ENCODE measurements at regions not wholly inside any gene's neighbourhood (a gene's known extent, or its start where the extent isn't known, plus 50 kb on each side); places are given as distances from the start of the nearest gene placed in this dataset.
"Not testable (repeated sequence)": the region's sequence is repeated elsewhere in the genome, so short reads cannot be mapped to it uniquely, and the experiment has no call there.

DNA sequence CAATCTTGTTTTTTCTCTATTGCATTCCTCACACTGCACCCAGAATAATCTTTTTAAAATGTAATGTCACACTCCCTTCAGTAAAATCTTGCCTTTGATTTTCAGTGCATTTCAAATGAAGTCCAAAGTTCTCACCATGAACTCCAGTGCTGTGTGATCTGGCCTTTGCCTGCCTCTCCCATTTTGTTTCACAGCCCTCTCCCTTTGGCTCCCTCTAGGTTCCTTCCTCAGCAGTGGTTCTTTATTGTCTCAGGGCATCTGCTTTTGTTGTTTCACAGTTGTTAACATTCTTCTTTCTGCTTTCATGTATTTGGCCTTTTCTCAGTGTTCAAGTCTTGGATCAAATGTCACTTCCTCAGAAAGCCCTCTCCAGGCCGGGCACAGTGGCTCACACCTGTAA lies 84.5 kb upstream of the AMN1 start:
- intact Hi-C loops (cut with DNase I): no loop called here
- Histone ChIP-seq H3K9ac (ENCODE audit: low read length in 3 of 3) (no peak overlapping the region), H3K27me3 (ENCODE audit: control insufficient read depth, insufficient read depth, low read length) (no peaks in the 10 kb centered on the region), H3K9me3 (ENCODE audit: control insufficient read depth in 2 of 3, insufficient read depth in 1 of 3, low read length in 3 of 3) (no peaks in the 10 kb centered on the region), H3K27ac (ENCODE audit: low read depth in 2 of 2, low read length in 2 of 2) (no peak overlapping the region), H3K4me3 (ENCODE audit: low read length in 3 of 3) (no peak overlapping the region), H3K4me1 (ENCODE audit: control insufficient read depth in 2 of 3, insufficient read depth in 2 of 3, low read depth in 1 of 3, low read length in 3 of 3) (no peaks in the 10 kb centered on the region), H3K36me3 (ENCODE audit: control insufficient read depth in 2 of 3, insufficient read depth in 3 of 3, low read length in 3 of 3) (no peaks in the 10 kb centered on the region)
- FAIRE-seq: peak; percentile 15
- TF ChIP-seq, protein P1, sequence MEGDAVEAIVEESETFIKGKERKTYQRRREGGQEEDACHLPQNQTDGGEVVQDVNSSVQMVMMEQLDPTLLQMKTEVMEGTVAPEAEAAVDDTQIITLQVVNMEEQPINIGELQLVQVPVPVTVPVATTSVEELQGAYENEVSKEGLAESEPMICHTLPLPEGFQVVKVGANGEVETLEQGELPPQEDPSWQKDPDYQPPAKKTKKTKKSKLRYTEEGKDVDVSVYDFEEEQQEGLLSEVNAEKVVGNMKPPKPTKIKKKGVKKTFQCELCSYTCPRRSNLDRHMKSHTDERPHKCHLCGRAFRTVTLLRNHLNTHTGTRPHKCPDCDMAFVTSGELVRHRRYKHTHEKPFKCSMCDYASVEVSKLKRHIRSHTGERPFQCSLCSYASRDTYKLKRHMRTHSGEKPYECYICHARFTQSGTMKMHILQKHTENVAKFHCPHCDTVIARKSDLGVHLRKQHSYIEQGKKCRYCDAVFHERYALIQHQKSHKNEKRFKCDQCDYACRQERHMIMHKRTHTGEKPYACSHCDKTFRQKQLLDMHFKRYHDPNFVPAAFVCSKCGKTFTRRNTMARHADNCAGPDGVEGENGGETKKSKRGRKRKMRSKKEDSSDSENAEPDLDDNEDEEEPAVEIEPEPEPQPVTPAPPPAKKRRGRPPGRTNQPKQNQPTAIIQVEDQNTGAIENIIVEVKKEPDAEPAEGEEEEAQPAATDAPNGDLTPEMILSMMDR (IDR thresholded peaks at IDR 0.05; ENCODE audit: borderline replicate concordance, extremely low read depth, insufficient read depth): peak; percentile 22
- DNase-seq: peak in 1 of 5 donors; percentile 34

DNA sequence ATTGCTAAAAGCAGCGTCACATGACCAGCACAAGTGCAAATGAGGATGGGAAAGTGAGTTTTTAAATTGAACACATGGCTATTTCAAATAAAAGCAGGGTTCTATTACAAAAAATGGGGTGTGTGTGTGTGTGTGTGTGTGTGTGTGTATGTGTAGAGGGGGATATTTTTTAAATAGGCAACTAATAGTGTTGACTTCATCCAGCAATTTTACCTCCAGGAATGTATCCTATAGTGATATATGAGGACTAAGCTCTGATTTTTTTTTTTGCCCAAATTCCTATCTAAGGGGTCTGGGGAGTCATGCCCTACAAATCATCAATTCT lies 78.9 kb upstream of the AMN1 start:
- Histone ChIP-seq H3K9ac (ENCODE audit: low read length in 3 of 3) (no peak overlapping the region), H3K4me3 (ENCODE audit: low read length in 3 of 3) (no peak overlapping the region), H3K36me3 (ENCODE audit: control insufficient read depth in 2 of 3, insufficient read depth in 3 of 3, low read length in 3 of 3) (no peaks in the 10 kb centered on the region), H3K27me3 (ENCODE audit: control insufficient read depth, insufficient read depth, low read length) (no peaks in the 10 kb centered on the region), H3K9me3 (ENCODE audit: control insufficient read depth in 2 of 3, insufficient read depth in 1 of 3, low read length in 3 of 3) (no peaks in the 10 kb centered on the region), H3K4me1 (ENCODE audit: control insufficient read depth in 2 of 3, insufficient read depth in 2 of 3, low read depth in 1 of 3, low read length in 3 of 3) (no peaks in the 10 kb centered on the region), H3K27ac (ENCODE audit: low read depth in 2 of 2, low read length in 2 of 2) (no peak overlapping the region)
- intact Hi-C loops (cut with DNase I): no loop called here
- no peak for DNase-seq
- FAIRE-seq: no peak
- TF ChIP-seq, protein P1 (IDR thresholded peaks at IDR 0.05; ENCODE audit: borderline replicate concordance, extremely low read depth, insufficient read depth): no peak

DNA sequence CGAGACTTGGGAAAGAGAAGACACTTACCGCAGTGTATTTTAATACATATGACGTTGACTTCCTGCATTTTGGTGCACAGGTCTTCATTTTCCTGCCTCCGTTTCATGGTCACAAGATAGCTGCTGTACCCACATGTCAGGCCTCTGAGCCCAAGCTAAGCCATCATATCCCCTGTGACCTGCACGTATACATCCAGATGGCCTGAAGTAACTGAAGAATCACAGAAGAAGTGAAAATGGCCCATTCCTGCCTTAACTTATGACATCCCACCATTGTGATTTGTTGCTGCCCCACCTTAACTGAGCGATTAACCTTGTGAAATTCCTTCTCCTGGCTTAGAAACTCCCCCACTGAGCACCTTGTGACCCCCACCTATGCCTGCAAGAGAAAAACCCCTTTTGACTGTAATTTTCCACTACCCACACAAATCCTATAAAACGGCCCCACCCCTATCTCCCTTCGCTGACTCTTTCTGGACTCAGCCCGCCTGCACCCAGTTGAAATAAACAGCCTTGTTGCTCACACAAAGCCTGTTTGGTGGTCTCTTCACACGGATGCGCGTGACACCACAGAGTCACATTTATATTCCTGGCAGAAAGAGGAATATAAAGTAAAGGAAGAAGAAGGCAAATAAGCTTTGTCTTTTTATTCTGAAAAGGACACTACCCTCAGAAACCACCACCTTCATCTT lies 78.4 kb upstream of the AMN1 start:
- H3K4me3 ChIP-seq (ENCODE audit: low read length in 3 of 3); H3K4me1 ChIP-seq (ENCODE audit: control insufficient read depth in 2 of 3, insufficient read depth in 2 of 3, low read depth in 1 of 3, low read length in 3 of 3); intact Hi-C loops (cut with DNase I); H3K9ac ChIP-seq (ENCODE audit: low read length in 3 of 3); H3K27me3 ChIP-seq (ENCODE audit: control insufficient read depth, insufficient read depth, low read length); DNase-seq; FAIRE-seq; H3K9me3 ChIP-seq (ENCODE audit: control insufficient read depth in 2 of 3, insufficient read depth in 1 of 3, low read length in 3 of 3); H3K27ac ChIP-seq (ENCODE audit: low read depth in 2 of 2, low read length in 2 of 2); H3K36me3 ChIP-seq (ENCODE audit: control insufficient read depth in 2 of 3, insufficient read depth in 3 of 3, low read length in 3 of 3): not testable (repeated sequence)

DNA sequence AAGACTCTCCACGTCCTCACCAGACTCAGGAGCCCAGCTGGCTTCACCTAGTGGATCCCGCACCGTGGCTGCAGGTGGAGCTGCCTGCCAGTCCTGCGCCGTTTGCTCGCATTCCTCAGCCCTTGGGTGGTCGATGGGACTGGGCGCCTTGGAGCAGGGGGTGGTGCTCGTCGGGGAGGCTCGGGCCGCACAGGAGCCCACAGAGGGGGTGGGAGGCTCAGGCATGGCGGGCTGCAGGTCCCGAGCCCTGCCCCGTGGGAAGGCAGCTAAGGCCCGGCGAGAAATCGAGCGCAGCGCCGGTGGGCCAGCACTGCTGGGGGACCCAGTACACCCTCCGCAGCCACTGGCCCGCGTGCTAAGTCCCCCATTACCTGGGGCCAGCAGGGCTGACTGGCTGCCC lies 76.9 kb upstream of the AMN1 start:
- H3K36me3 ChIP-seq (ENCODE audit: control insufficient read depth in 2 of 3, insufficient read depth in 3 of 3, low read length in 3 of 3); DNase-seq; H3K9me3 ChIP-seq (ENCODE audit: control insufficient read depth in 2 of 3, insufficient read depth in 1 of 3, low read length in 3 of 3); H3K27me3 ChIP-seq (ENCODE audit: control insufficient read depth, insufficient read depth, low read length); H3K27ac ChIP-seq (ENCODE audit: low read depth in 2 of 2, low read length in 2 of 2); H3K4me3 ChIP-seq (ENCODE audit: low read length in 3 of 3); FAIRE-seq; H3K9ac ChIP-seq (ENCODE audit: low read length in 3 of 3); intact Hi-C loops (cut with DNase I); H3K4me1 ChIP-seq (ENCODE audit: control insufficient read depth in 2 of 3, insufficient read depth in 2 of 3, low read depth in 1 of 3, low read length in 3 of 3): not testable (repeated sequence)

DNA sequence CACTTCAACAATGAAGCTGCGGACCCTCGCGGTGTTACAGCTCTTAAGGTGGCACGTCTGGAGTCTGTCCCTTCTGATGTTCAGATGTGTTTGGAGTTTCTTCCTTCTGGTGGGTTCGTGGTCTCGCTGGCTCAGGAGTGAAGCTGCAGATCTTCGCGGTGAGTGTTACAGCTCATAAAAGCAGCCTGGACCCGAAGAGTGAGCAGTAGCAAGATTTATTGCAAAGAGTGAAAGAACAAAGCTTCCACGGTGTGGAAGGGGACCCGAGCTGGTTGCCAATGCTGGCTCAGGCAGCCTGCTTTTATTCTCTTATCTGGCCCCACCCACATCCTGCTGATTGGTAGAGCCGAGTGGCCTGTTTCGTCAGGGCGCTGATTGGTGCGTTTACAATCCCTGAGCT lies 75.9 kb upstream of the AMN1 start:
- H3K9me3 ChIP-seq (ENCODE audit: control insufficient read depth in 2 of 3, insufficient read depth in 1 of 3, low read length in 3 of 3); H3K4me3 ChIP-seq (ENCODE audit: low read length in 3 of 3); H3K27me3 ChIP-seq (ENCODE audit: control insufficient read depth, insufficient read depth, low read length); H3K4me1 ChIP-seq (ENCODE audit: control insufficient read depth in 2 of 3, insufficient read depth in 2 of 3, low read depth in 1 of 3, low read length in 3 of 3); H3K9ac ChIP-seq (ENCODE audit: low read length in 3 of 3); intact Hi-C loops (cut with DNase I); H3K36me3 ChIP-seq (ENCODE audit: control insufficient read depth in 2 of 3, insufficient read depth in 3 of 3, low read length in 3 of 3); H3K27ac ChIP-seq (ENCODE audit: low read depth in 2 of 2, low read length in 2 of 2); DNase-seq; FAIRE-seq: not testable (repeated sequence)
